GM23338 (cell line): ENCODE measurements at regions not wholly inside any gene's neighbourhood (a gene's known extent, or its start where the extent isn't known, plus 50 kb on each side); places are given as distances from the start of the nearest gene placed in this dataset.

ENCODE experiments used
- ATAC-seq: fragments of 200-7000 bp; cut with Tn5 transposase; 3 replicates; pipeline ENCODE4 v1.9.1; 2020
- DNase-seq: peaks from one replicate; pipeline ENCODE4 v3.0.0-alpha.2; 2015; ENCODE audit warnings: low spot score
- H2AFZ ChIP-seq: fragments of 200-600 bp; sonication (generic); 2 replicates; pipeline ENCODE4 v1.8.0; 2016; ENCODE audit warnings: antibody characterized with exemption, mild to moderate bottlenecking, moderate library complexity
- H3F3A ChIP-seq: fragments of 200-600 bp; sonication (generic); replicated peaks from 2 replicates; pipeline ENCODE4 v1.8.0; 2017; ENCODE audit warnings: antibody characterized with exemption, mixed run types, low read depth
- H3K27ac ChIP-seq: fragments of 200-600 bp; sonication (generic); 2 replicates; pipeline ENCODE4 v1.6.1; 2016; ENCODE audit warnings: low read depth
- H3K27me3 ChIP-seq: fragments of 200-600 bp; sonication (generic); 2 replicates; pipeline ENCODE4 v1.8.0; 2016; ENCODE audit warnings: mild to moderate bottlenecking, mixed run types, moderate library complexity; ENCODE audit not compliant: insufficient read depth
- H3K36me3 ChIP-seq: fragments of 200-600 bp; sonication (generic); 2 replicates; pipeline ENCODE4 v1.8.0; 2016; ENCODE audit warnings: mild to moderate bottlenecking; ENCODE audit not compliant: insufficient read depth
- H3K4me1 ChIP-seq: fragments of 200-600 bp; sonication (generic); 2 replicates; pipeline ENCODE4 v1.8.0; 2016; ENCODE audit warnings: mild to moderate bottlenecking, moderate library complexity; ENCODE audit not compliant: insufficient read depth
- H3K4me2 ChIP-seq: fragments of 200-600 bp; sonication (generic); 2 replicates; pipeline ENCODE4 v1.7.1; 2017; ENCODE audit warnings: mixed run types
- H3K4me3 ChIP-seq: fragments of 200-600 bp; sonication (generic); 2 replicates; pipeline ENCODE4 v1.6.1; 2016; ENCODE audit warnings: mixed run types
- H3K79me2 ChIP-seq: fragments of 200-600 bp; sonication (generic); replicated peaks from 2 replicates; pipeline ENCODE4 v1.8.0; 2017; ENCODE audit warnings: mild to moderate bottlenecking; ENCODE audit not compliant: insufficient read depth
- H3K9me2 ChIP-seq: fragments of 200-600 bp; sonication (generic); 2 replicates; pipeline ENCODE4 v1.8.0; 2017; ENCODE audit not compliant: insufficient read depth
- H4K20me1 ChIP-seq: fragments of 200-600 bp; sonication (generic); replicated peaks from 2 replicates; pipeline ENCODE4 v1.8.0; 2017; ENCODE audit warnings: mild to moderate bottlenecking; ENCODE audit not compliant: insufficient read depth
- H3K27ac Mint-ChIP-seq: 2 replicates; pipeline ENCODE4 v1.8.0; 2020; ENCODE audit warnings: inconsistent platforms, mild to moderate bottlenecking, moderate library complexity, mixed read lengths
- H3K27me3 Mint-ChIP-seq: 3 replicates; pipeline ENCODE4 v1.8.0; 2022; ENCODE audit warnings: low read depth, mild to moderate bottlenecking, moderate library complexity, mixed read lengths, inconsistent platforms; ENCODE audit not compliant: insufficient read depth, poor library complexity
- H3K36me3 Mint-ChIP-seq: 3 replicates; pipeline ENCODE4 v1.8.0; 2021; ENCODE audit warnings: low read depth, mild to moderate bottlenecking, inconsistent platforms, moderate library complexity, mixed read lengths
- H3K4me1 Mint-ChIP-seq: 3 replicates; pipeline ENCODE4 v1.8.0; 2020; ENCODE audit warnings: mild to moderate bottlenecking, inconsistent platforms, mixed read lengths
- H3K4me3 Mint-ChIP-seq: 3 replicates; pipeline ENCODE4 v1.8.0; 2021; ENCODE audit warnings: moderate library complexity, mild to moderate bottlenecking, inconsistent platforms, mixed read lengths
- H3K9me3 Mint-ChIP-seq: 3 replicates; pipeline ENCODE4 v1.8.0; 2020; ENCODE audit warnings: moderate library complexity, mild to moderate bottlenecking, inconsistent platforms, mixed read lengths
- CREB1 ChIP-seq: fragments of 250-450 bp; sonication (Bioruptor Pico); IDR thresholded peaks from 2 replicates; pipeline ENCODE4 v1.5.0; 2020; ENCODE audit warnings: low read depth, mild to moderate bottlenecking, moderate library complexity
- CTCF ChIP-seq, 2 experiments: fragments of 200-600 bp in 1 of 2; sonication (generic) in 1 of 2; conservative IDR thresholded peaks; 2 replicates each; pipeline versions ENCODE4 v1.5.1 to v1.6.1; 2016 to 2017; ENCODE audit warnings: antibody characterized with exemption in 2 of 2, low read depth in 2 of 2, mild to moderate bottlenecking in 2 of 2, moderate library complexity in 1 of 2
- ETS1 ChIP-seq: IDR thresholded peaks from 2 replicates; pipeline ENCODE4 v1.6.1; 2016; ENCODE audit warnings: antibody characterized with exemption
- EZH2 ChIP-seq: fragments of 200-600 bp; sonication (generic); IDR thresholded peaks from one replicate; pipeline ENCODE4 v1.8.0; 2017; ENCODE audit warnings: antibody characterized with exemption, mild to moderate bottlenecking, low read depth; ENCODE audit not compliant: unreplicated experiment
- JUNB ChIP-seq: IDR thresholded peaks from one replicate; pipeline ENCODE4 v1.6.1; 2016; ENCODE audit warnings: antibody characterized with exemption; ENCODE audit not compliant: unreplicated experiment
- NANOG ChIP-seq: IDR thresholded peaks from 2 replicates; pipeline ENCODE4 v1.6.1; 2016; ENCODE audit warnings: antibody characterized with exemption, borderline replicate concordance
- POLR2AphosphoS5 ChIP-seq: IDR thresholded peaks from 2 replicates; pipeline ENCODE4 v1.6.1; 2016; ENCODE audit warnings: antibody characterized with exemption, low read depth
- ZNF114 ChIP-seq: fragments of 250-450 bp; sonication (Bioruptor Pico); IDR thresholded peaks from 2 replicates; pipeline ENCODE4 v1.5.0; 2020; ENCODE audit warnings: mild to moderate bottlenecking, moderate library complexity
- ZNF331 ChIP-seq: fragments of 250-450 bp; sonication (Bioruptor Pico); IDR thresholded peaks from 2 replicates; pipeline ENCODE4 v1.5.0; 2020; ENCODE audit warnings: low read depth, mild to moderate bottlenecking, moderate library complexity
- ZNF462 ChIP-seq: fragments of 250-450 bp; sonication (Bioruptor Pico); IDR thresholded peaks from 2 replicates; pipeline ENCODE4 v1.5.0; 2020; ENCODE audit warnings: mild to moderate bottlenecking, moderate library complexity

- Histone ChIP-seq H3F3A (no peaks in the 10 kb centered on the region), H3K4me2 (no peak overlapping the region), H3K27ac (no peak overlapping the region), H3K79me2 (no peaks in the 10 kb centered on the region), H2AFZ (no peak overlapping the region), H3K36me3 (no peaks in the 10 kb centered on the region), H3K4me1 (no peaks in the 10 kb centered on the region), H4K20me1 (no peaks in the 10 kb centered on the region), H3K27me3 (no peaks in the 10 kb centered on the region), H3K4me3 (no peak overlapping the region), H3K9me2 (no peaks in the 10 kb centered on the region)
- Mint-ChIP-seq H3K4me1 (no peaks in the 10 kb centered on the region), H3K4me3 (no peak overlapping the region), H3K27ac (no peak overlapping the region), H3K9me3 (peaks cover 9% of the 10 kb centered on the region; the same call in 2 of the 3 replicates), H3K27me3 (peaks cover 16% of the 10 kb centered on the region), H3K36me3 (peaks cover 3% of the 10 kb centered on the region; the same call in 2 of the 3 replicates)
- no peak for TF ChIP-seq POLR2AphosphoS5
- TF ChIP-seq CREB1: no peak
- TF ChIP-seq JUNB: no peak
- TF ChIP-seq ZNF462 (CRISPR knock-in tag): no peak
- TF ChIP-seq ZNF114 (CRISPR knock-in tag): no peak
- no peak for TF ChIP-seq ETS1
- TF ChIP-seq CTCF (conservative IDR thresholded peaks at IDR 0.05; ENCODE audit: low read depth in 2 of 2): no peak
- no peak for TF ChIP-seq ZNF331 (CRISPR knock-in tag)
- no peak for TF ChIP-seq NANOG
- no peak for TF ChIP-seq EZH2
- DNase-seq (no peak), ATAC-seq (no peak)
Observed at GRCh38 chr2:128454980-128455720, 136.5 kb upstream of the HS6ST1 start.
